ENCODE measurements at regions not wholly inside any gene's neighbourhood (a gene's known extent, or its start where the extent isn't known, plus 50 kb on each side); places are given as distances from the start of the nearest gene placed in this dataset.

DNA sequence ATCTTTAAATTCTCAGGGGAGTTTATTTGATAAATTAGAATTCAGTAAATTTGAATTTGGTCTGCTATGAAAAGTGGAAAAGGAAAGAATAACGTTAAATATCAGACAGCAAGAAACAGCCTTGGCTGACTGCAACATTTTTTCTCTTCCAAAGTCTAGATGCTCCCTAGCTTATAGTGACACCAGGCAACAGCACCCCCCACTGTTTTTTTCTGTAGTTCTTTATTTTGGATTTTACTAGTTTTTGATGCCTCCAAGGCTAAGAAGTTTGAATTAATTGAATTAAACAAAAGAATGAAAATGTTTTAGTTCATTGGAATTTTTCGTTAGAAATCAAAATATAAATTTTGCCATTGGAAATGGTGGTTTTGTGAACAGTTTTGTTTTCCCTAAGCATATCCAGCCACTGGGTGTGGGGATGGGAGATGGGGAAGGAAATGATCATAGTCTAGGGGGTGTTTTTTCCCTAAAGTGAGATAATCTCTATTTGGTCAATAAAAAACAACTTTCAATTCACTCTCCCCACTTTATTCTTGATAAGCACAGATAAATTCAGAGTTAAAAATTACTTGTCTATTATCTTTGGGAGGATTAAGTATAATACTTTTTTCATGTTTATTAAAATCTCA, 199.3 kb upstream of the CD180 start:
- TF ChIP-seq POLR2A (IDR thresholded peaks at IDR 0.05) (no peak), POLR2AphosphoS5 (IDR thresholded peaks at IDR 0.05; ENCODE audit: insufficient read depth in 1 of 2, low read depth in 1 of 2) (no peak)
- TF ChIP-seq, protein P1, sequence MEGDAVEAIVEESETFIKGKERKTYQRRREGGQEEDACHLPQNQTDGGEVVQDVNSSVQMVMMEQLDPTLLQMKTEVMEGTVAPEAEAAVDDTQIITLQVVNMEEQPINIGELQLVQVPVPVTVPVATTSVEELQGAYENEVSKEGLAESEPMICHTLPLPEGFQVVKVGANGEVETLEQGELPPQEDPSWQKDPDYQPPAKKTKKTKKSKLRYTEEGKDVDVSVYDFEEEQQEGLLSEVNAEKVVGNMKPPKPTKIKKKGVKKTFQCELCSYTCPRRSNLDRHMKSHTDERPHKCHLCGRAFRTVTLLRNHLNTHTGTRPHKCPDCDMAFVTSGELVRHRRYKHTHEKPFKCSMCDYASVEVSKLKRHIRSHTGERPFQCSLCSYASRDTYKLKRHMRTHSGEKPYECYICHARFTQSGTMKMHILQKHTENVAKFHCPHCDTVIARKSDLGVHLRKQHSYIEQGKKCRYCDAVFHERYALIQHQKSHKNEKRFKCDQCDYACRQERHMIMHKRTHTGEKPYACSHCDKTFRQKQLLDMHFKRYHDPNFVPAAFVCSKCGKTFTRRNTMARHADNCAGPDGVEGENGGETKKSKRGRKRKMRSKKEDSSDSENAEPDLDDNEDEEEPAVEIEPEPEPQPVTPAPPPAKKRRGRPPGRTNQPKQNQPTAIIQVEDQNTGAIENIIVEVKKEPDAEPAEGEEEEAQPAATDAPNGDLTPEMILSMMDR (IDR thresholded peaks at IDR 0.05) = no peak
- Histone ChIP-seq H3K36me3 (no peaks in the 10 kb centered on the region), H3K27me3 (no peaks in the 10 kb centered on the region), H3K4me1 (no peaks in the 10 kb centered on the region), H3K27ac (no peak overlapping the region), H3K9me3 (no peaks in the 10 kb centered on the region), H3K4me3 (no peak overlapping the region)
- intact Hi-C loops (cut with DNase I) = no loop called here
- no peak for DNase-seq (ENCODE audit: extremely low spot score in 2 of 2)

DNA sequence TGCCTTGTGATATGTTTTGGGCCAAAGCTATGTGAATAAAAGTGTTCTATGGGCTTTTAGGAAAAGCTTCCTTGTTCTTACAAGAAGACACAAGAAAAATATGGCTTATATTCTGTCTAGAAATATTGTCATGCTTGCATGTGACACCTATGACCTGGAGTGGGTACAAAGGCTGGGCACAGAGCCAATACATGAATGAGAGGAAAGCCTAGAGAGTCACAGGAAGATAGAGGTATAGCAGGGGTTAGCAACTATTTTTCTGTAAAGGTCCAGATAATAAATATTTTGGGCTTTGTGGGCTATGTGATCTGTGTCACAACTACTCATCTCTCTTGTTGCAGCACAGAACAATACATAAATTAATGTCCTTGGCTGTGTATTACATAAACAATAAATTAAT, 196.6 kb upstream of the CD180 start:
- H3K36me3 ChIP-seq = no peaks in the 10 kb centered on the region
- DNase-seq (ENCODE audit: extremely low spot score in 2 of 2) = no peak
- H3K4me1 ChIP-seq = no peaks in the 10 kb centered on the region
- H3K9me3 ChIP-seq = no peaks in the 10 kb centered on the region
- no peak overlapping the region for H3K4me3 ChIP-seq
- no peaks in the 10 kb centered on the region for H3K27me3 ChIP-seq
- intact Hi-C loops (cut with DNase I) = no loop called here
- TF ChIP-seq POLR2AphosphoS5 (IDR thresholded peaks at IDR 0.05; ENCODE audit: insufficient read depth in 1 of 2, low read depth in 1 of 2) (no peak), POLR2A (IDR thresholded peaks at IDR 0.05) (no peak)
- TF ChIP-seq, protein P1 (IDR thresholded peaks at IDR 0.05) = no peak
- no peak overlapping the region for H3K27ac ChIP-seq

DNA sequence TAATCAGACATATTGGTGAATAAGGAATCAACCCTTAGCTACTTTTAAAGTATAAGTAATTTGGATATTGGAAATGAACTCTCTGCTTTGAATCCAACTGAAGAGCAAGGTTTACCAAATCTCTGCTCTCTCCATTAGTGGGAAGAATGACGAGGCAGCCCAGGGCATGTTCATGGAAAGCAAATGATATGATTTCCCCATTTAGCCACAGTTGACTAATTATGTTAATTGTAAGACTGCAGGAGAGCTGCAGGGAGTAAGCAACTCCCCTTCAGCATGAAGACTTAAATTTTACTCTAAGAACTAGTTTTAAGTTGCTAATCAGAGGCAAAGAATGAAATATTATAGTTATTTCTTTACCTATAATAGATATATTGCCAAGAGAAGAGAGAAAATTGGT, 194.3 kb upstream of the CD180 start:
- Histone ChIP-seq H3K9me3 (no peaks in the 10 kb centered on the region), H3K36me3 (no peaks in the 10 kb centered on the region), H3K27ac (no peak overlapping the region), H3K4me1 (no peaks in the 10 kb centered on the region), H3K27me3 (no peaks in the 10 kb centered on the region), H3K4me3 (no peak overlapping the region)
- TF ChIP-seq POLR2A (IDR thresholded peaks at IDR 0.05) = no peak
- TF ChIP-seq, protein P1 (IDR thresholded peaks at IDR 0.05) = no peak
- TF ChIP-seq POLR2AphosphoS5 (IDR thresholded peaks at IDR 0.05; ENCODE audit: insufficient read depth in 1 of 2, low read depth in 1 of 2) = no peak
- intact Hi-C loops (cut with DNase I) = no loop called here
- no peak for DNase-seq (ENCODE audit: extremely low spot score in 2 of 2)

GRCh38 chr5:67383451-67383850, 186.9 kb upstream of the CD180 start:
- no peak for DNase-seq (ENCODE audit: extremely low spot score in 2 of 2)
- Histone ChIP-seq H3K9me3 (no peaks in the 10 kb centered on the region), H3K27me3 (no peaks in the 10 kb centered on the region), H3K27ac (no peak overlapping the region), H3K36me3 (no peaks in the 10 kb centered on the region), H3K4me3 (no peak overlapping the region), H3K4me1 (no peaks in the 10 kb centered on the region)
- intact Hi-C loops (cut with DNase I) = no loop called here
- TF ChIP-seq, protein P1 (IDR thresholded peaks at IDR 0.05) = no peak
- TF ChIP-seq POLR2AphosphoS5 (IDR thresholded peaks at IDR 0.05; ENCODE audit: insufficient read depth in 1 of 2, low read depth in 1 of 2) (no peak), POLR2A (IDR thresholded peaks at IDR 0.05) (no peak)

DNA sequence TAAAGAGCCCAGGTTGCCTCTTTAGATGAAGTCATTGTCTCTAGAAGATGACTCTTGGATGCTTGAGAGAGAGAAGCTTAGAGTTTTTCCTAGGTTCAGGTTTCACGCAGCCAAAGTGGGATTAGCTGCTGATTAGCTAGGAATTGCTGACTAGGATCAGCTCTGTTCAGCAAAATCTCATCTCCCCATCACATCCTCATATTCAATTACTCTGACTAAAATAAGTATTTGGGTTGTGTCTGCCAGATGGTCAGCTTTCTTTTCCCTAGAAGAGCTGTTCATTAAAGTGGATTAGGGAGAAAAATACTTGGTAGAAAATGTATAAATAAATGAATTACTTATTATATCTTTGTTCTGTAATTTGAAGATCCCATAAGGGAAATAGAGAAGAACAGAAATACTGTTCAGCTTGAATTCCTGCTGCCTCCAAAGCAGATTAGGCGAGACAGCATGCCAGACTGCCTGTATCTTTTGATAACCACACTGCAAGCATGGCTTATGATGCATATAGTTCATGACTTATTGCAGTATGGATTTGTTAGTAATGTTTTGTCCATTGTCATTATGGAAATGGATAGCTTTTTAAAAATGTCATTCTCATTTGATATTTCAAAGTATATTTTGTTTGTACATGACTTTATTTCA, 184.8 kb upstream of the CD180 start:
- Histone ChIP-seq H3K36me3 (no peaks in the 10 kb centered on the region), H3K4me3 (no peak overlapping the region)
- intact Hi-C loops (cut with DNase I) = no loop called here

More for the DNA sequence above, 184.8 kb upstream of the CD180 start:
- TF ChIP-seq, protein P1 (IDR thresholded peaks at IDR 0.05) = no peak
- TF ChIP-seq POLR2AphosphoS5 (IDR thresholded peaks at IDR 0.05; ENCODE audit: insufficient read depth in 1 of 2, low read depth in 1 of 2) (no peak), POLR2A (IDR thresholded peaks at IDR 0.05) (no peak)
- Histone ChIP-seq H3K9me3 (no peaks in the 10 kb centered on the region), H3K27me3 (no peaks in the 10 kb centered on the region), H3K27ac (no peak overlapping the region), H3K4me1 (no peaks in the 10 kb centered on the region)
- DNase-seq (ENCODE audit: extremely low spot score in 2 of 2) = no peak

Data from vagina (tissue), 2 donors.